ENCODE measurements at regions not wholly inside any gene's neighbourhood (a gene's known extent, or its start where the extent isn't known, plus 50 kb on each side); places are given as distances from the start of the nearest gene placed in this dataset.

DNA sequence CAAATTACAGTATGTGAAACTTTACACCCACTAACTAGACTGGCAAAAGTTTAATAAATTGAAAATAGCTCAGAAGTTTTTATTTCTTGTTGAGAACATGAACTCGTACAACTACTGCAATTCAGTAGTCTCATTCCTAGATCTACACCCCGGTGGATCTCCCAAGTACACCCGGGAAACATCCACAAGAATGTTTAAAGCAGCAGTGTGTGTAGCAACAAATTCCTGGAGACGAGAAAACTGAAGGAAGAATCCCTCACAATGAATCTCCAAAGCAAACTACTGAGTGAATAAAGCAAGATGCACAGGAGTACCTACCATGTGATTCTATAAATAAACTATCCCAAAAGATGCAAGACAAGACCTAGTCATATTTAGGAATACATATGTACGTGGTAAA is 954.0 kb upstream of the MAP3K7 start:
- H3K9ac ChIP-seq (ENCODE audit: insufficient read depth, low read length, poor library complexity, severe bottlenecking) = no peak overlapping the region
- Mint-ChIP-seq H3K9me3 (no peaks in the 10 kb centered on the region), H3K4me3 (no peak overlapping the region), H3K27ac (no peak overlapping the region), H3K36me3 (no peaks in the 10 kb centered on the region), H3K4me1 (no peaks in the 10 kb centered on the region), H3K27me3 (ENCODE audit: low read depth in 3 of 3) (peaks cover 0 to 2% (median 2%) of the 10 kb centered on the region in 3 donors)
- H2AFZ ChIP-seq (ENCODE audit: insufficient read depth, low read depth, low read length, poor library complexity, severe bottlenecking) = no peak overlapping the region
- no peak overlapping the region for H3K4me3 ChIP-seq (replicated peaks in 1 of 3; ENCODE audit: low read depth in 2 of 3, low read length in 3 of 3)
- no peak for TF ChIP-seq CTCF (IDR thresholded peaks at IDR 0.05)
- no peaks in the 10 kb centered on the region for H3K79me2 ChIP-seq (ENCODE audit: insufficient read depth, low read length)
- no peaks in the 10 kb centered on the region for H4K20me1 ChIP-seq (ENCODE audit: insufficient read depth, low read length)
- H3K36me3 ChIP-seq (replicated peaks in 1 of 2; ENCODE audit: control insufficient read depth in 1 of 2, insufficient read depth in 2 of 2, low read length in 2 of 2) = no peaks in the 10 kb centered on the region
- no peaks in the 10 kb centered on the region for H3K9me3 ChIP-seq (replicated peaks in 1 of 2; ENCODE audit: control insufficient read depth in 1 of 2, insufficient read depth in 1 of 2, low read length in 2 of 2)
- no peaks in the 10 kb centered on the region for H3K27me3 ChIP-seq (ENCODE audit: control insufficient read depth in 2 of 2, insufficient read depth in 2 of 2, low read length in 2 of 2)
- no peak overlapping the region for H3K4me2 ChIP-seq (replicated peaks; ENCODE audit: extremely low read depth, low read length, poor library complexity, severe bottlenecking)
- intact Hi-C loops (cut with micrococcal nuclease) = no loop called here
- no peak for DNase-seq
- no peaks in the 10 kb centered on the region for H3K4me1 ChIP-seq (ENCODE audit: control insufficient read depth in 1 of 2, insufficient read depth in 2 of 2, low read length in 2 of 2)
- no CpG with 5 or more reads among the region's 5 CpGs for WGBS (ENCODE audit: insufficient coverage)
- no peak overlapping the region for H3K27ac ChIP-seq (ENCODE audit: low read depth in 1 of 2, low read length in 2 of 2)

DNA sequence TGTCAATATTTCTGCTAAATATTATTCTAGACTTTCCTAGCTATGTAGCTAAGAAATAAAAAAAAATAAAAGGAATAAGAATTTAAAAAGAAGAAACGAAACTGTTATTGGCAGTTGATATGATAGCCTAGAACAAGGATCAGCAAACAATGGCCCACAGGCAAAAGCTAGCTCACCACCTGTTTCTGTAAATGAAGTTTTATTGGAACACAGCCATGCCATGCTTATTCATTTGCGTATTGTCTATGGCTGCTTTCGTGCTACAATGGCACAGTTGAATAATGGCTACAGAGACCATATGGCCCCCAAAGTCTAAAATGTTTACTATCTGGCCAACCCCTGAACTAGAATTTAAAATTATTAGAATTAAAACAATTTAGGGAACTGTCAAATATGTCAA is 952.6 kb upstream of the MAP3K7 start:
- Histone ChIP-seq H3K4me3 (replicated peaks in 1 of 3; ENCODE audit: low read depth in 2 of 3, low read length in 3 of 3) (no peak overlapping the region), H3K9ac (ENCODE audit: insufficient read depth, low read length, poor library complexity, severe bottlenecking) (no peak overlapping the region), H3K27ac (ENCODE audit: low read depth in 1 of 2, low read length in 2 of 2) (no peak overlapping the region), H3K9me3 (replicated peaks in 1 of 2; ENCODE audit: control insufficient read depth in 1 of 2, insufficient read depth in 1 of 2, low read length in 2 of 2) (no peaks in the 10 kb centered on the region), H3K79me2 (ENCODE audit: insufficient read depth, low read length) (no peaks in the 10 kb centered on the region), H3K4me2 (replicated peaks; ENCODE audit: extremely low read depth, low read length, poor library complexity, severe bottlenecking) (no peak overlapping the region), H3K4me1 (ENCODE audit: control insufficient read depth in 1 of 2, insufficient read depth in 2 of 2, low read length in 2 of 2) (no peaks in the 10 kb centered on the region), H2AFZ (ENCODE audit: insufficient read depth, low read depth, low read length, poor library complexity, severe bottlenecking) (no peak overlapping the region), H4K20me1 (ENCODE audit: insufficient read depth, low read length) (no peaks in the 10 kb centered on the region), H3K36me3 (replicated peaks in 1 of 2; ENCODE audit: control insufficient read depth in 1 of 2, insufficient read depth in 2 of 2, low read length in 2 of 2) (no peaks in the 10 kb centered on the region), H3K27me3 (ENCODE audit: control insufficient read depth in 2 of 2, insufficient read depth in 2 of 2, low read length in 2 of 2) (no peaks in the 10 kb centered on the region)
- no peaks in the 10 kb centered on the region for H3K9me3 Mint-ChIP-seq
- TF ChIP-seq CTCF (IDR thresholded peaks at IDR 0.05) = no peak
- H3K4me3 Mint-ChIP-seq = no peak overlapping the region
- 92% methylated on average over 2 of the region's 3 CpGs for WGBS (ENCODE audit: insufficient coverage)
- H3K27ac Mint-ChIP-seq = no peak overlapping the region
- DNase-seq = no peak
- H3K36me3 Mint-ChIP-seq = no peaks in the 10 kb centered on the region
- H3K4me1 Mint-ChIP-seq = no peaks in the 10 kb centered on the region
- intact Hi-C loops (cut with micrococcal nuclease) = no loop called here
- peaks cover 0 to 2% (median 2%) of the 10 kb centered on the region in 3 donors for H3K27me3 Mint-ChIP-seq (ENCODE audit: low read depth in 3 of 3)
